GM18907 (cell line): ENCODE measurements at regions not wholly inside any gene's neighbourhood (a gene's known extent, or its start where the extent isn't known, plus 50 kb on each side); places are given as distances from the start of the nearest gene placed in this dataset.

Experiments used
- ATAC-seq: cut with Tn5 transposase; IDR thresholded peaks from one replicate; pipeline ENCODE4 v1.9.1; 2021; ENCODE audit warnings: mild to moderate bottlenecking, moderate library complexity; ENCODE audit not compliant: unreplicated experiment

DNA sequence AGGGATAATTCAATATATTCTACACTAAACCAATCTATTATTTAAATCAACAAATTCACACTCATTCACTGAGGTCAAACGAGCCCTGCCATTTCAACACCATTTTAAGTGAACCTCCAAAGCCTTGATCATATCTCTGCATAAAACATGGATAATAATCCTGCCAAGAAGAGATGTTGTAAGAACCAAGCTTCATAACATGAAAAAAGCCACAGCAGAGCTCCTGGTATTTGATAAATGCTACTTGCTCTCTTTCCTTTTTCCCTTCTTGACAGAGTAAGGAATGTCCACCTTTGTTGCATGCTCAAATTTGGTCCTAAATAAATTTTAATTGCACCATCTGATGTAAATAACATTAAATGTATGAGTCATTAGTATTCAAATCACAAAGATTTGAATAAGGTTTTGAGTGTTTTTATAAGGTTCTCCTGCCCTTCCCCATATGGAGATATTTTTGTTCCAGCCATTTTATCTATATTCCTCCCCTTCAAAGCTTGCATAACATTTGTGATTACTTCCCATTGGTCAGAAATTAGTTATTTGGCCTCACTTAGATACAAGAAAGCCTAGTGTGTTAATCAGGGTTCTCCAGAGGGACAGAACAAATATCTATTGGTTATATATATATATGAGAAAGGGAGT, 318.8 kb downstream of the RND3 start:
- ATAC-seq = no peak

DNA sequence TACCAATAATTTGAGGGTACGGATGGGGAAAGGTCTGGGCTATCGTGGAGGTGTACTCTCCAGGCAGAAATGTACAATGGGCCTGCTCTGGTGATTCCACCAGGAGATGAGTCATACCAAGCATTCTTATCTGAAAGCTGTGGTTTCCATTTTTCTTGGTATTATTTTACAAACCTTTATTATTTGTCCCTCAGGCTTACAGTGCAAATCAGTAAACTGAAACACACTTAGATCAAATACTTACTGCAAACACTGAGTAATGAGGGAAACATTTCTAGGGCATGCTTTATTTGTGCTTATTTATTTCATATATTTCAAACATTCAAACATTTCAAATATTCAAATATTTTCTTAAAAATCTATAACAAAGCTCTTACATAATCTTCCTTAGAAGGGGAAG, 319.8 kb downstream of the RND3 start:
- ATAC-seq = peak; percentile 97

GRCh38 chr2:150166313-150167051, 321.0 kb downstream of the RND3 start:
- no peak for ATAC-seq

- ATAC-seq = no peak
Measured at GRCh38 chr2:150165988-150166312, 321.5 kb downstream of the RND3 start.

DNA sequence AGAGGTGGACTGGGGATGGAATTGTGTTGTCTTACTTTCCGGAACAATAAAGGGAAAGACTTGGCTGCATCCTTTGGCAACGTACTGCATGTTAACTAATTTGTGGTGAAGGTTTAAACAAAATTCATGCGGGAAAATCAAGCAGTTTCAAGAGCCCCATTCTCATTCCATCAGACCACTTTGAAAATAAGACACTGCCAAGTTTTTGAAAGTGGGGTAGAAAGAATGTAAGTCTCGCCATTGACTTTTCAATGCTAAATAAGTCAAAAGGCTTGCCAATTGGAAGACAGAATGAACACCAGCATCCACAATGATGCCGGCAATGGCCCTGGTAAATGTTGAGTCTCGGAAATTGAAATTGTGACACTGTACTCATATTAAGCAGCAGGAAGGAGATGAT, 322.0 kb downstream of the RND3 start:
- no peak for ATAC-seq

GRCh38 chr2:150162241-150162942, 325.1 kb downstream of the RND3 start:
- no peak for ATAC-seq

DNA sequence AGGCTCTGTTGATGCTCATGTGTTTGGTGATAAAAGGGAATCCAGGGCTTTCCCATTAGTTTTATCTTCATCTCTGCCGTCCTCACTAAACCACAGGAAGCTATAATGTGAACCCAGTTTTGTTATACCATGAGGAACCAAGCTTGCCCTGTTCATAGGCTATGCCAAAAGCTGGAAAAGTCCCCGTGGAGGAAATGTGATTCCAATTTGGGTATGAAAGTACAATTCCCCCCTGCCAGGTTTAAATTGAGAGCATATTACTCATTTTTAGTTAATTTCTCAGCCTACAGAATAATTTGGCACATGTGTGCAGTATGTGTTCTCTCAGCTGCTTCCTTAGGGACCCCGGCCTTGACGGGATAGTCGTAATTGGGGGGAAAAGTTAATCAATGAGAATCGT, 327.4 kb downstream of the RND3 start:
- no peak for ATAC-seq

DNA sequence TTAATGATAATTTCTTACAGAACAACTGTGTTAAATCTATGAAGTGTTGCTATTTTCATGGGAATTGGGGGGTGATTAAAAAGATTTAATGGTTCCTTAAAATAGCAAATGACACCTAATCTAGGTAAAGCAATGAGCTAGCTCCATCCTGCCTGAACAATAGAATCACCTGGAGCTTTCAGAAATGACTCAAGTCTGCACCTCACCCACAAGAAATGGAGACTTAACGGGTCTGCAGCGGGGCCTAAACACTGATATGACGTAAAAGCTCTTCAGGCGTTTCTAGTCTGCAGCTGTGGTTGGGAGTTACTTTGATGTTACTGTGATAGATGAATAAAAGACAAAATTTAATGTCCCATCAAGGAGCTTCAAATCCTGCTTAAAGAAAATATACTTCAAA, 328.2 kb downstream of the RND3 start:
- ATAC-seq = no peak

GRCh38 chr2:150156876-150157275, 330.6 kb downstream of the RND3 start:
- no peak for ATAC-seq

DNA sequence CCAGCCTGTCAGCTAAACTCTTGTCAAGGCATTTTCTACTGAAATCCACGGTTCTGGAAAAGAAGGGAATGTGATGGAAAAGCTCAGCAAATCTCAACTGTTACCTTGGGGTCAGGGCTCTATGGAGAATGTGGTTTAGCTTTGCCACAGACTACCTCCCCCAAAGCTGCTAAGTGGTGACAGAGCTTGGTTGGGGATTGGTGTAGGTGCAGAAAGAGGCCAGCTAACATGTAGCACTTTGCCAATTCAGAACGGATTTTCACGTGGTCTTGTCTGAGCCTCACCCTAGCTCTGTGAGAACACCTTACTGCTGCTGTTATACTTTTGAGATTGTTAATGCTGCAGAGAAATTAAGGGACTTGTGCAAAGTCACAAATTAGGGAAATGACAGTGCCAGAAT, 331.1 kb downstream of the RND3 start:
- ATAC-seq = no peak

GRCh38 chr2:150154308-150154797, 333.1 kb downstream of the RND3 start:
- ATAC-seq = no peak

- no peak for ATAC-seq
Measured at GRCh38 chr2:150153646-150154307, 333.7 kb downstream of the RND3 start.

GRCh38 chr2:150152230-150152629, 335.2 kb downstream of the RND3 start:
- ATAC-seq = no peak

- no peak for ATAC-seq
Measured at GRCh38 chr2:150150144-150150543, 337.3 kb downstream of the RND3 start.

DNA sequence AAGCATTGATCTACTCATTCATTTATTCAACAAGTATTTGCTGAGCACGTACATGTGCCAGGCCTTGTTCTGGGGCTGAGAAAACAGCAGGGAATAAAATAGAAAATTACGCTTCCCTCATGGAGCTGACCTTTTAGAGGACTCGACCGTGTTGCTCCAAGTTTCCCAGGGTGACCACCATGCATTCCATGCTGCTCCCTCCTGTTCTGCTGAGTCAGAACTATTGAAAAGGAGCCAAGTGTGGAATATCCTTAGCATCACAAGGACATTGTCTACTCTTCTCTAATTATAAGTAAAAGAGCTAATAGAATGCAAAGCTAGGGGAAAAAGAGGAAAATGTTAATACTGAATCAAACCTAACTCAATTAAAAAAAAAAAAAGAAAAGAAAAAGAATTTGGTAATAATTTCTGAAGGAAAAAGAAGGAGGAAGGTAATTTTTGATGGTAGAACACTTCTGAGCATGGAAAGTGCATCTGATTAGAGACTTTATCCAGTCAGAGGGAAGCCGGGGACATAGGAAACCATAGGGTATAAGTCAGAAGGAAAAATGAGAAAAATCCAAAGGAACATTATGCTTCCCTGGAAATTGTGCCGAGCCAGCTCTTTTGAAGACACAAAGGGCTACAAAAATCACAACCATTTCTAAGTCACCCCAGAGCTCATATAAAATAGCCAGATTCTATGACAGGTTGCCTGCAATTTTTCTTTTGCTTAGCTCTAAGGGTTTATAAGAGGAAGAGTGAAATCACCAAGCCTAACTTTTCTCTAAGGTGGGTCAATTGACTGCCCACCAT, 339.4 kb downstream of the RND3 start:
- no peak for ATAC-seq

GRCh38 chr2:150146879-150147278, 340.6 kb downstream of the RND3 start:
- no peak for ATAC-seq

DNA sequence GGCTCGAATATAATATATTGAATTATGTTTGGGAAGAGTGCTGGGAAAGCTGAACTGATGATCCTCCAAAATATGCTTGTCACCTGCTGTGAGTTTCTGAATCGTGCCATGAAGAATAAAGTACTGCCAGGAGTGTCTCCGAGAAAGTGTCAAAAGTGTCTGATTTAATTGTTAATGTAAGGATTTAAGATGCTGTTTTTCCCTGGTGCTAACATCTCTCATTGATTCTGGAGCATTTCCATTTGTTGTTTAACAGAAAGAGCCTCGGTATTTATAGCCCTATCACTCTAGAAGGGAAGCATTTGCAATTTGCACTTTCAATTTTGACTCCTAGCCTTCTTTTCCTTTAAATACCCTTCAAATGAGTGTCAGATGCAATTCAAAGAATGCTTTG, 342.2 kb downstream of the RND3 start:
- ATAC-seq = no peak

GRCh38 chr2:150144546-150145298, 342.7 kb downstream of the RND3 start:
- no peak for ATAC-seq

GRCh38 chr2:150143087-150143536, 344.4 kb downstream of the RND3 start:
- no peak for ATAC-seq

GRCh38 chr2:150142561-150142960, 344.9 kb downstream of the RND3 start:
- ATAC-seq = no peak
